Glutamatergic neuron (in vitro differentiated cells): ENCODE measurements at regions not wholly inside any gene's neighbourhood (a gene's known extent, or its start where the extent isn't known, plus 50 kb on each side); places are given as distances from the start of the nearest gene placed in this dataset.
"Not testable (repeated sequence)": the region's sequence is repeated elsewhere in the genome, so short reads cannot be mapped to it uniquely, and the experiment has no call there.

Source experiments
- DNase-seq: peaks from one replicate; pipeline ENCODE4 v3.0.0; 2022
- H3K27ac Mint-ChIP-seq: one replicate; pipeline ENCODE4 v1.8.0; 2020; ENCODE audit warnings: mild to moderate bottlenecking, mixed read lengths, inconsistent platforms; ENCODE audit not compliant: unreplicated experiment
- H3K27me3 Mint-ChIP-seq: one replicate; pipeline ENCODE4 v1.8.0; 2020; ENCODE audit warnings: mild to moderate bottlenecking, moderate library complexity, mixed read lengths, inconsistent platforms; ENCODE audit not compliant: unreplicated experiment
- H3K36me3 Mint-ChIP-seq: one replicate; pipeline ENCODE4 v1.8.0; 2020; ENCODE audit warnings: mild to moderate bottlenecking, mixed read lengths, inconsistent platforms; ENCODE audit not compliant: unreplicated experiment
- H3K4me1 Mint-ChIP-seq: one replicate; pipeline ENCODE4 v1.8.0; 2020; ENCODE audit warnings: mild to moderate bottlenecking, low read depth, mixed read lengths, inconsistent platforms; ENCODE audit not compliant: unreplicated experiment
- H3K4me3 Mint-ChIP-seq: one replicate; pipeline ENCODE4 v1.8.0; 2020; ENCODE audit warnings: mild to moderate bottlenecking, mixed read lengths, inconsistent platforms; ENCODE audit not compliant: unreplicated experiment
- H3K9me3 Mint-ChIP-seq: one replicate; pipeline ENCODE4 v1.8.0; 2020; ENCODE audit warnings: mild to moderate bottlenecking, moderate library complexity, mixed read lengths, inconsistent platforms; ENCODE audit not compliant: unreplicated experiment
- CTCF ChIP-seq: fragments of 200-600 bp; sonication (generic); IDR thresholded peaks from one replicate; pipeline ENCODE4 v1.5.0; 2021; ENCODE audit not compliant: partially characterized antibody, unreplicated experiment

GRCh38 chr9:117839862-117840261 lies 135.7 kb downstream of the TLR4 start:
- H3K4me1 Mint-ChIP-seq: no peaks in the 10 kb centered on the region
- no peak overlapping the region for H3K4me3 Mint-ChIP-seq
- DNase-seq: no peak
- no peaks in the 10 kb centered on the region for H3K27me3 Mint-ChIP-seq
- no peaks in the 10 kb centered on the region for H3K9me3 Mint-ChIP-seq
- H3K36me3 Mint-ChIP-seq: no peaks in the 10 kb centered on the region
- H3K27ac Mint-ChIP-seq: no peak overlapping the region
- no peak for TF ChIP-seq CTCF

GRCh38 chr9:117851836-117852461 lies 147.7 kb downstream of the TLR4 start:
- H3K36me3 Mint-ChIP-seq, H3K27me3 Mint-ChIP-seq, H3K27ac Mint-ChIP-seq, H3K4me1 Mint-ChIP-seq, DNase-seq, H3K4me3 Mint-ChIP-seq, H3K9me3 Mint-ChIP-seq: not testable (repeated sequence)

GRCh38 chr9:117858561-117858960 lies 154.4 kb downstream of the TLR4 start:
- H3K9me3 Mint-ChIP-seq: no peaks in the 10 kb centered on the region
- TF ChIP-seq CTCF: no peak
- H3K36me3 Mint-ChIP-seq: no peaks in the 10 kb centered on the region
- no peaks in the 10 kb centered on the region for H3K4me1 Mint-ChIP-seq
- no peak overlapping the region for H3K27ac Mint-ChIP-seq
- no peak overlapping the region for H3K4me3 Mint-ChIP-seq
- no peaks in the 10 kb centered on the region for H3K27me3 Mint-ChIP-seq
- no peak for DNase-seq

GRCh38 chr9:117860849-117861248 lies 156.6 kb downstream of the TLR4 start:
- TF ChIP-seq CTCF: no peak
- Mint-ChIP-seq H3K4me3 (no peak overlapping the region), H3K9me3 (no peaks in the 10 kb centered on the region), H3K27ac (no peak overlapping the region), H3K4me1 (no peaks in the 10 kb centered on the region), H3K36me3 (no peaks in the 10 kb centered on the region), H3K27me3 (no peaks in the 10 kb centered on the region)
- DNase-seq: no peak

GRCh38 chr9:117864385-117865057 lies 160.3 kb downstream of the TLR4 start:
- no peak overlapping the region for H3K4me3 Mint-ChIP-seq
- H3K27ac Mint-ChIP-seq: no peak overlapping the region
- H3K9me3 Mint-ChIP-seq: no peaks in the 10 kb centered on the region
- no peaks in the 10 kb centered on the region for H3K4me1 Mint-ChIP-seq
- H3K36me3 Mint-ChIP-seq: no peaks in the 10 kb centered on the region
- no peaks in the 10 kb centered on the region for H3K27me3 Mint-ChIP-seq
- TF ChIP-seq CTCF: no peak
- DNase-seq: no peak
